GM12864 (cell line): ENCODE measurements at regions not wholly inside any gene's neighbourhood (a gene's known extent, or its start where the extent isn't known, plus 50 kb on each side); places are given as distances from the start of the nearest gene placed in this dataset.

Experiments
- DNase-seq: peaks from one replicate; pipeline ENCODE4 v3.0.0-alpha.2; 2011; ENCODE audit warnings: low read depth
- H3K4me3 ChIP-seq: 2 replicates; pipeline ENCODE4 v1.5.1; 2011; ENCODE audit warnings: mild to moderate bottlenecking, low read depth, low read length, control low read depth
- CTCF ChIP-seq: IDR thresholded peaks from 2 replicates; pipeline ENCODE4 v1.5.1; 2011; ENCODE audit warnings: low read depth, mild to moderate bottlenecking, moderate library complexity, low read length, control low read depth, inconsistent platforms; ENCODE audit errors: missing control alignments

- no peak for TF ChIP-seq CTCF
- no peak overlapping the region for H3K4me3 ChIP-seq
- no peak for DNase-seq
Observed at GRCh38 chr7:41760293-41760692, 57.4 kb upstream of the INHBA start.

- no peak for DNase-seq
- TF ChIP-seq CTCF, result no peak
Observed at GRCh38 chr7:41758321-41758720, 55.4 kb upstream of the INHBA start.

GRCh38 chr7:41756650-41757182 lies 53.8 kb upstream of the INHBA start:
- TF ChIP-seq CTCF, result no peak
- H3K4me3 ChIP-seq, result no peak overlapping the region
- no peak for DNase-seq

More at GRCh38 chr7:41758321-41758720, 55.4 kb upstream of the INHBA start:
- H3K4me3 ChIP-seq, result no peak overlapping the region

- TF ChIP-seq CTCF, result no peak
- no peak for DNase-seq
- no peak overlapping the region for H3K4me3 ChIP-seq
Observed at GRCh38 chr7:41755096-41755495, 52.2 kb upstream of the INHBA start.

GRCh38 chr7:41754046-41754445 lies 51.2 kb upstream of the INHBA start:
- no peak overlapping the region for H3K4me3 ChIP-seq
- no peak for DNase-seq
- TF ChIP-seq CTCF, result no peak
